HG02642 (cell line): ENCODE measurements at regions not wholly inside any gene's neighbourhood (a gene's known extent, or its start where the extent isn't known, plus 50 kb on each side); places are given as distances from the start of the nearest gene placed in this dataset.
A peak's percentile ranks its signal among the peaks of the same experiment; 100 is the strongest.

Experiments used
- ATAC-seq: cut with Tn5 transposase; IDR thresholded peaks from one replicate; pipeline ENCODE4 v1.9.1; 2021; ENCODE audit warnings: mild to moderate bottlenecking; ENCODE audit not compliant: unreplicated experiment, poor library complexity

- no peak for ATAC-seq
Measured at GRCh38 chr14:40623643-40624042, 983.0 kb upstream of the LRFN5 start.

- no peak for ATAC-seq
Measured at GRCh38 chr14:40618225-40618898, 988.3 kb upstream of the LRFN5 start.

GRCh38 chr14:40616579-40616978 is 990.1 kb upstream of the LRFN5 start:
- no peak for ATAC-seq

- no peak for ATAC-seq
Measured at GRCh38 chr14:40601063-40601462, 1005.6 kb upstream of the LRFN5 start.

GRCh38 chr14:40599725-40600124 is 1007.0 kb upstream of the LRFN5 start:
- no peak for ATAC-seq

GRCh38 chr14:40581264-40581663 is 1025.4 kb upstream of the LRFN5 start:
- ATAC-seq = no peak

GRCh38 chr14:40576880-40577478 is 1029.7 kb upstream of the LRFN5 start:
- no peak for ATAC-seq

GRCh38 chr14:40574780-40575179 is 1031.9 kb upstream of the LRFN5 start:
- no peak for ATAC-seq

GRCh38 chr14:40525314-40525713 is 1081.4 kb upstream of the LRFN5 start:
- no peak for ATAC-seq

- ATAC-seq = no peak
Measured at GRCh38 chr14:40523123-40523522, 1083.6 kb upstream of the LRFN5 start.

GRCh38 chr14:40494483-40494882 is 1062.2 kb upstream of the FBXO33 start:
- no peak for ATAC-seq

GRCh38 chr14:40487824-40488223 is 1055.6 kb upstream of the FBXO33 start:
- ATAC-seq = no peak

GRCh38 chr14:40485688-40486087 is 1053.5 kb upstream of the FBXO33 start:
- ATAC-seq = no peak

GRCh38 chr14:40476005-40476404 is 1043.8 kb upstream of the FBXO33 start:
- ATAC-seq = no peak

- ATAC-seq = no peak
Measured at GRCh38 chr14:40467969-40468368, 1035.7 kb upstream of the FBXO33 start.

- ATAC-seq = no peak
Measured at GRCh38 chr14:40464531-40464930, 1032.3 kb upstream of the FBXO33 start.

GRCh38 chr14:40463886-40464285 is 1031.7 kb upstream of the FBXO33 start:
- no peak for ATAC-seq

- no peak for ATAC-seq
Measured at GRCh38 chr14:40452674-40453073, 1020.4 kb upstream of the FBXO33 start.

- no peak for ATAC-seq
Measured at GRCh38 chr14:40447017-40447416, 1014.8 kb upstream of the FBXO33 start.

GRCh38 chr14:40445020-40445419 is 1012.8 kb upstream of the FBXO33 start:
- no peak for ATAC-seq

- no peak for ATAC-seq
Measured at GRCh38 chr14:40436551-40436950, 1004.3 kb upstream of the FBXO33 start.

GRCh38 chr14:40417777-40418401 is 985.7 kb upstream of the FBXO33 start:
- ATAC-seq = peak; percentile 84
